ENCODE measurements at regions not wholly inside any gene's neighbourhood (a gene's known extent, or its start where the extent isn't known, plus 50 kb on each side); places are given as distances from the start of the nearest gene placed in this dataset.

GRCh38 chr18:76589316-76589715 lies 94.3 kb upstream of the ZNF516 start:
- TF ChIP-seq POLR2AphosphoS5 (IDR thresholded peaks at IDR 0.05) (no peak), CTCF (IDR thresholded peaks at IDR 0.05) (no peak), POLR2A (IDR thresholded peaks at IDR 0.05; ENCODE audit: low read depth) (no peak), EP300 (IDR thresholded peaks at IDR 0.05) (no peak)
